HCT116 (cell line): ENCODE measurements at regions not wholly inside any gene's neighbourhood (a gene's known extent, or its start where the extent isn't known, plus 50 kb on each side); places are given as distances from the start of the nearest gene placed in this dataset.
"Not testable (repeated sequence)": the region's sequence is repeated elsewhere in the genome, so short reads cannot be mapped to it uniquely, and the experiment has no call there.

Experiments used
- EZH2phosphoT487 ChIP-seq: fragments of 200-600 bp; IDR thresholded peaks from 2 replicates; pipeline ENCODE4 v1.6.1; 2018; ENCODE audit warnings: antibody characterized with exemption, borderline replicate concordance
- POLR2A ChIP-seq: IDR thresholded peaks from 2 replicates; pipeline ENCODE4 v1.7.0; 2011; ENCODE audit warnings: borderline replicate concordance; ENCODE audit not compliant: insufficient read depth, insufficient read length; ENCODE audit errors: extremely low read depth
- POLR2AphosphoS5 ChIP-seq: IDR thresholded peaks from 2 replicates; pipeline ENCODE4 v1.6.1; 2011; ENCODE audit warnings: mild to moderate bottlenecking, low read depth, low read length, moderate library complexity
- TF ChIP-seq, protein P1 (sequence below), 3 experiments: fragments of 200-600 bp in 1 of 3; sonication (generic) in 1 of 3; IDR thresholded peaks in 2 of 3; conservative IDR thresholded peaks in 1 of 3; 2 replicates each; pipeline ENCODE4 v1.5.1; 2012 to 2017; ENCODE audit warnings: low read depth in 2 of 3, low read length in 2 of 3, antibody characterized with exemption in 1 of 3, borderline replicate concordance in 1 of 3, control low read depth in 1 of 3, mild to moderate bottlenecking in 1 of 3, mixed read lengths in 1 of 3, mixed run types in 1 of 3, moderate library complexity in 1 of 3; ENCODE audit not compliant: insufficient read depth in 1 of 3

DNA sequence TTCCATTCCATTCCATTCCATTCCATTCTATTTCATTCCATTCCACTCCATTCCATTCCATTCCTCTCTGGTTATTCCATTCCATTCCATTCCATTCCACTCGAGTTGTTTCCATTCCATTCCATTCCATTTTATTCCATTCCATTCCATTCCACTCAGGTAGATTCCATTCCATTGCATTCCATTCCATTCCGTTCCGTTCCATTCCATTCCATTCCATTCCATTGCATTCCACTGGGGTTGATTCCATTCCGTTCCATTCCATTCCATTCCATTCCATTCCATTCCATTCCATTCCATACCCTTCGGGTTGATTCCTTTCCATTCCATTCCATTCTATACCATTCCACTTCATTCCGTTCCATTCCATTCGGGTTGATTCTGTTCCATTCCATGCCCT, 144.6 kb downstream of the CWH43 start:
- TF ChIP-seq EZH2phosphoT487, POLR2A, POLR2AphosphoS5: not testable (repeated sequence)
- TF ChIP-seq, protein P1, sequence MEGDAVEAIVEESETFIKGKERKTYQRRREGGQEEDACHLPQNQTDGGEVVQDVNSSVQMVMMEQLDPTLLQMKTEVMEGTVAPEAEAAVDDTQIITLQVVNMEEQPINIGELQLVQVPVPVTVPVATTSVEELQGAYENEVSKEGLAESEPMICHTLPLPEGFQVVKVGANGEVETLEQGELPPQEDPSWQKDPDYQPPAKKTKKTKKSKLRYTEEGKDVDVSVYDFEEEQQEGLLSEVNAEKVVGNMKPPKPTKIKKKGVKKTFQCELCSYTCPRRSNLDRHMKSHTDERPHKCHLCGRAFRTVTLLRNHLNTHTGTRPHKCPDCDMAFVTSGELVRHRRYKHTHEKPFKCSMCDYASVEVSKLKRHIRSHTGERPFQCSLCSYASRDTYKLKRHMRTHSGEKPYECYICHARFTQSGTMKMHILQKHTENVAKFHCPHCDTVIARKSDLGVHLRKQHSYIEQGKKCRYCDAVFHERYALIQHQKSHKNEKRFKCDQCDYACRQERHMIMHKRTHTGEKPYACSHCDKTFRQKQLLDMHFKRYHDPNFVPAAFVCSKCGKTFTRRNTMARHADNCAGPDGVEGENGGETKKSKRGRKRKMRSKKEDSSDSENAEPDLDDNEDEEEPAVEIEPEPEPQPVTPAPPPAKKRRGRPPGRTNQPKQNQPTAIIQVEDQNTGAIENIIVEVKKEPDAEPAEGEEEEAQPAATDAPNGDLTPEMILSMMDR (IDR thresholded peaks at IDR 0.05 in 2 of 3, conservative IDR thresholded peaks at IDR 0.05 in 1 of 3; ENCODE audit: borderline replicate concordance in 1 of 3, insufficient read depth in 1 of 3, low read depth in 2 of 3, low read length in 2 of 3), result not testable (repeated sequence)
